GM19463 (cell line): ENCODE measurements at regions not wholly inside any gene's neighbourhood (a gene's known extent, or its start where the extent isn't known, plus 50 kb on each side); places are given as distances from the start of the nearest gene placed in this dataset.
"Not testable (repeated sequence)": the region's sequence is repeated elsewhere in the genome, so short reads cannot be mapped to it uniquely, and the experiment has no call there.

Source experiments
- ATAC-seq: cut with Tn5 transposase; IDR thresholded peaks from one replicate; pipeline ENCODE4 v1.9.1; 2021; ENCODE audit warnings: mild to moderate bottlenecking, moderate library complexity; ENCODE audit not compliant: unreplicated experiment

GRCh38 chr2:43149482-43150107 lies 76.8 kb downstream of the ZFP36L2 start:
- ATAC-seq: peak; percentile 74

GRCh38 chr2:43146083-43146482 lies 80.3 kb downstream of the ZFP36L2 start:
- no peak for ATAC-seq

GRCh38 chr2:43144263-43144662 lies 82.1 kb downstream of the ZFP36L2 start:
- ATAC-seq: no peak

- no peak for ATAC-seq
Measured at GRCh38 chr2:43143756-43144155, 82.7 kb downstream of the ZFP36L2 start.

- ATAC-seq: no peak
Measured at GRCh38 chr2:43142921-43143438, 83.4 kb downstream of the ZFP36L2 start.

- ATAC-seq: not testable (repeated sequence)
Measured at GRCh38 chr2:43141636-43142151, 84.7 kb downstream of the ZFP36L2 start.

- no peak for ATAC-seq
Measured at GRCh38 chr2:43139996-43140621, 86.3 kb downstream of the ZFP36L2 start.

- no peak for ATAC-seq
Measured at GRCh38 chr2:43139501-43139900, 86.9 kb downstream of the ZFP36L2 start.

- ATAC-seq: no peak
Measured at GRCh38 chr2:43138441-43138840, 88.0 kb downstream of the ZFP36L2 start.

GRCh38 chr2:43136876-43137275 lies 89.5 kb downstream of the ZFP36L2 start:
- no peak for ATAC-seq

GRCh38 chr2:43136011-43136799 lies 90.2 kb downstream of the ZFP36L2 start:
- no peak for ATAC-seq

GRCh38 chr2:43135583-43135982 lies 90.8 kb downstream of the ZFP36L2 start:
- ATAC-seq: no peak

- no peak for ATAC-seq
Measured at GRCh38 chr2:43134571-43134889, 91.9 kb downstream of the ZFP36L2 start.

- ATAC-seq: peak; percentile 38
Measured at GRCh38 chr2:43133708-43134570, 92.5 kb downstream of the ZFP36L2 start.

GRCh38 chr2:43133336-43133707 lies 93.1 kb downstream of the ZFP36L2 start:
- ATAC-seq: no peak

- ATAC-seq: no peak
Measured at GRCh38 chr2:43132683-43133301, 93.6 kb downstream of the ZFP36L2 start.

- no peak for ATAC-seq
Measured at GRCh38 chr2:43131890-43132682, 94.3 kb downstream of the ZFP36L2 start.

GRCh38 chr2:43131051-43131889 lies 95.1 kb downstream of the ZFP36L2 start:
- peak; percentile 37 for ATAC-seq

- no peak for ATAC-seq
Measured at GRCh38 chr2:43130548-43130875, 95.9 kb downstream of the ZFP36L2 start.
